ENCODE measurements at regions not wholly inside any gene's neighbourhood (a gene's known extent, or its start where the extent isn't known, plus 50 kb on each side); places are given as distances from the start of the nearest gene placed in this dataset.

GRCh38 chr7:136167991-136168390 lies 190.8 kb upstream of the MTPN start:
- Histone ChIP-seq H3K4me1 (ENCODE audit: insufficient read depth, low read length) (no peaks in the 10 kb centered on the region), H3K14ac (ENCODE audit: insufficient read depth, low read length) (no peak overlapping the region), H3K4me2 (ENCODE audit: insufficient read depth, insufficient read length, low read length) (no peak overlapping the region), H3T11ph (ENCODE audit: low read length) (no peak overlapping the region), H3K4ac (ENCODE audit: low read depth, low read length) (no peak overlapping the region), H2BK15ac (ENCODE audit: low read depth, low read length) (no peak overlapping the region), H3K79me1 (ENCODE audit: insufficient read depth, low read depth, low read length, poor library complexity, severe bottlenecking) (no peaks in the 10 kb centered on the region), H3K27me3 (ENCODE audit: insufficient read depth, low read length) (no peaks in the 10 kb centered on the region), H3K18ac (ENCODE audit: insufficient read length, low read depth, low read length) (no peak overlapping the region), H4K8ac (replicated peaks; ENCODE audit: insufficient read length, low read depth, low read length) (no peak overlapping the region), H2AFZ (ENCODE audit: low read length) (no peak overlapping the region), H3K9ac (ENCODE audit: extremely low read depth, insufficient read length, low read length) (no peak overlapping the region), H3K23me2 (ENCODE audit: insufficient read length, low read depth, low read length, poor library complexity, severe bottlenecking) (no peaks in the 10 kb centered on the region), H3K23ac (ENCODE audit: insufficient read length, low read depth, low read length) (no peak overlapping the region), H4K91ac (ENCODE audit: insufficient read length, low read depth, low read length) (no peak overlapping the region), H3K79me2 (ENCODE audit: insufficient read depth, low read length) (no peaks in the 10 kb centered on the region), H3K9me3 (ENCODE audit: control insufficient read depth, low read depth, low read length) (no peaks in the 10 kb centered on the region), H2BK12ac (ENCODE audit: insufficient read length, low read depth, low read length) (no peak overlapping the region), H2BK120ac (ENCODE audit: low read depth, low read length, poor library complexity, severe bottlenecking) (no peak overlapping the region), H4K5ac (ENCODE audit: insufficient read length, low read depth, low read length) (no peak overlapping the region), H3K27ac (ENCODE audit: insufficient read length, low read depth, low read length) (no peak overlapping the region), H2BK5ac (ENCODE audit: insufficient read length, low read length) (no peak overlapping the region), H3K56ac (ENCODE audit: insufficient read length, low read depth, low read length) (no peak overlapping the region), H2BK20ac (ENCODE audit: low read depth, low read length, poor library complexity, severe bottlenecking) (no peak overlapping the region), H4K20me1 (ENCODE audit: control insufficient read depth, insufficient read depth, insufficient read length) (no peaks in the 10 kb centered on the region), H2AK5ac (ENCODE audit: insufficient read length, low read length) (no peak overlapping the region)
- Mint-ChIP-seq H3K9me3 (no peaks in the 10 kb centered on the region), H3K27me3 (ENCODE audit: low read depth) (no peaks in the 10 kb centered on the region; the same call in 1 of the 2 replicates), H3K36me3 (ENCODE audit: insufficient read depth in 1 of 3, low read depth in 3 of 3) (no peaks in the 10 kb centered on the region; a peak in 1 of 7 replicates), H3K4me3 (no peak overlapping the region), H3K4me1 (no peaks in the 10 kb centered on the region), H3K27ac (no peak overlapping the region)
- WGBS (ENCODE audit: extremely low coverage, insufficient read length, low lambda C conversion rate), result no CpG with 5 or more reads among the region's 4 CpGs
- no peak for TF ChIP-seq CTCF (conservative IDR thresholded peaks at IDR 0.05)
- no peak for DNase-seq
